SK-N-MC (cell line): ENCODE measurements at regions not wholly inside any gene's neighbourhood (a gene's known extent, or its start where the extent isn't known, plus 50 kb on each side); places are given as distances from the start of the nearest gene placed in this dataset.

ENCODE experiments used
- EZH2 ChIP-seq: fragments of 200-600 bp; sonication (generic); IDR thresholded peaks from one replicate; pipeline ENCODE4 v1.6.1; 2017; ENCODE audit warnings: antibody characterized with exemption
- FOXP2 ChIP-seq: optimal IDR thresholded peaks from 2 replicates; pipeline ENCODE3; 2011; ENCODE audit warnings: mild to moderate bottlenecking, moderate library complexity; ENCODE audit not compliant: insufficient read depth; ENCODE audit errors: extremely low read length, control extremely low read depth
- POLR2AphosphoS5 ChIP-seq: IDR thresholded peaks from 2 replicates; pipeline ENCODE4 v1.6.1; 2012; ENCODE audit warnings: mild to moderate bottlenecking, low read depth, low read length, borderline replicate concordance

GRCh38 chr15:25228261-25228660 is 210.6 kb downstream of the UBE3A start:
- no peak for TF ChIP-seq EZH2
- TF ChIP-seq POLR2AphosphoS5 = no peak
- TF ChIP-seq FOXP2 = no peak
